ENCODE measurements at regions not wholly inside any gene's neighbourhood (a gene's known extent, or its start where the extent isn't known, plus 50 kb on each side); places are given as distances from the start of the nearest gene placed in this dataset.

GRCh38 chrX:120791013-120791643, 84.5 kb downstream of the CT47B1 start:
- no peak for TF ChIP-seq CTCF (IDR thresholded peaks at IDR 0.05)
- no peak for TF ChIP-seq POLR2A (IDR thresholded peaks at IDR 0.05)
- no peak for TF ChIP-seq POLR2AphosphoS5 (IDR thresholded peaks at IDR 0.05)

Data from sigmoid colon (tissue), 4 donors.